ENCODE measurements at regions not wholly inside any gene's neighbourhood (a gene's known extent, or its start where the extent isn't known, plus 50 kb on each side); places are given as distances from the start of the nearest gene placed in this dataset.

DNA sequence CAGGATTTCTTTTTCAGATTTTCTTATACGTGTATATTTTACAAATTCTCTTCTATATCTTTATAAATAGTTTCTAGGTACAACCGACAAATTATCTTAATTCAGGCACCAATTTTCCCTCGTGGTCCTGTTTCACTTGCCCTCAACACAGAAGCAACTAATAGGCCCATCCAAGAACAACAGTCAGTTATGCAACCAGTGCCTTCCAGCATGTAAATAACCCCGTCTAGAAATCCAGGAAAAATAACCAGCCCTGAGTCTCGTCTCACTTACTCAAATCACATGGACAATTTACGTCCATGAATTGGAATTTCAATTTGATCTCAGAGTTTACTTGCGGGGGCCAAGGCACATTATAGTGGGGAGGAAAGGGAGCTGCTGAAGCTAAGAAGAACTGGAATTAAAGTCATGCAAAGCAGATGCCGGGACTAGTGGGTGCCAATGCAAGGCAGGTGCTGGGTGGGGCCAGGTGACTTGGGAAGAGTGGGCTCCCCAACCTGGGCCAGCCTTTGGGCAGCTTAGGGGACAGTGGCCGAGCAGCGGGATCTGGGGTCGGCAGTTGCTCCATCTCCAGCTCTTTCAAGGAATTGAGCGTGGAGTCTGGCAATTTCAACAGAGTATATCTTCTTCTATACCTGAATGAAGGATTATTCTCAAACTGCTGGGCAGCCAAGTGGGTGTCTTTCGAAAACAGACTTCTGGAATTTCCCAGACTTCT is 121.7 kb downstream of the EDN3 start:
- WGBS, 2 donors: 48% methylated on average over 13 of the region's 13 CpGs
- Histone ChIP-seq H3K4me1 (ENCODE audit: control insufficient read depth in 1 of 2, insufficient read depth in 2 of 2, low read length in 2 of 2) (no peaks in the 10 kb centered on the region), H3K27ac (ENCODE audit: low read depth in 1 of 2, low read length in 2 of 2) (no peak overlapping the region), H3K36me3 (ENCODE audit: control insufficient read depth in 1 of 2, insufficient read depth in 2 of 2, low read length in 1 of 2) (no peaks in the 10 kb centered on the region), H3K9me3 (ENCODE audit: control insufficient read depth, low read length) (no peaks in the 10 kb centered on the region), H3K27me3 (ENCODE audit: control insufficient read depth in 1 of 2, insufficient read depth in 2 of 2, low read length in 1 of 2) (no peaks in the 10 kb centered on the region), H3K4me3 (ENCODE audit: low read length in 2 of 2) (no peak overlapping the region)
- no peak for ATAC-seq (ENCODE audit: low FRiP score)
- intact Hi-C loops (cut with DNase I): no loop called here
- no peak for DNase-seq

DNA sequence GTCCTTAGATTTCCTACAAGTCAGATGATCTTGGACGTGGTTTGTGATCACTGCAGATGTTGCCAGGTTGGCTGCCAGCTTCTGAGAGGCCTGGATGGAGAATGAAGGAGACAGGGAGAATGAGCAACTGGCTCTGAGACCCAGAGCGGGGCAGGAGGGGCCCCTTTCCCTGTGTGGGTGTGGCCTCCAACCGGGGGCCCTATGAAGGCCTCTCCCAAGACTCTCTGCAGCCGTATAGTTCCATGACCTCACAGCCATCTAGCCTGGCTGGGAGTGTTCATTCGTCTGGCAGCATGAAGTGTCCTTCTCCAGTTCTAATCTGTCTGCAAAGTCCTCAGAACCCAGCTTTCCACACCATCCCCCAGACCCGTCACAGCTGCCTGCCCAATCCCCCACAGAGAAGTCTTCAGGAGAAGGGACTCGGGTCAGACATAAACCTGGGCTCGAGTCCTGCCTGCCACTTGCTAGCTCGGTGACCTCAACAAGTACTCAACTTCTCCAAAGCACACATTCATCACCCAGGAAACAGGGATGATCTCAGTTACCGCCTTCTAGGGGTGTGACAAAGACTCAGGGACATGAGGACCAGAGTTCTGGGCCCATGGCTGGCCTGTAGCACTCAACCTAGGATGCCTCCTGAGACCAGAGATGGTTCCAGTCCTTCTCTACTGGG is 122.6 kb downstream of the EDN3 start:
- WGBS, 2 donors: 44 to 49% methylated on average over 10 of the region's 10 CpGs

GRCh38 chr20:59424976-59425375 is 124.6 kb downstream of the EDN3 start:
- DNase-seq: no peak
- Histone ChIP-seq H3K4me1 (ENCODE audit: control insufficient read depth in 1 of 2, insufficient read depth in 2 of 2, low read length in 2 of 2) (no peaks in the 10 kb centered on the region), H3K9me3 (ENCODE audit: control insufficient read depth, low read length) (no peaks in the 10 kb centered on the region), H3K36me3 (ENCODE audit: control insufficient read depth in 1 of 2, insufficient read depth in 2 of 2, low read length in 1 of 2) (no peaks in the 10 kb centered on the region), H3K27me3 (ENCODE audit: control insufficient read depth in 1 of 2, insufficient read depth in 2 of 2, low read length in 1 of 2) (no peaks in the 10 kb centered on the region), H3K4me3 (ENCODE audit: low read length in 2 of 2) (no peak overlapping the region), H3K27ac (ENCODE audit: low read depth in 1 of 2, low read length in 2 of 2) (no peak overlapping the region)
- intact Hi-C loops (cut with DNase I): no loop called here
- WGBS, 2 donors: 77 to 82% methylated on average over 13 of the region's 13 CpGs
- no peak for ATAC-seq (ENCODE audit: low FRiP score)

More for the DNA sequence above, 122.6 kb downstream of the EDN3 start:
- Histone ChIP-seq H3K36me3 (ENCODE audit: control insufficient read depth in 1 of 2, insufficient read depth in 2 of 2, low read length in 1 of 2) (no peaks in the 10 kb centered on the region), H3K4me3 (ENCODE audit: low read length in 2 of 2) (no peak overlapping the region), H3K27me3 (ENCODE audit: control insufficient read depth in 1 of 2, insufficient read depth in 2 of 2, low read length in 1 of 2) (no peaks in the 10 kb centered on the region), H3K9me3 (ENCODE audit: control insufficient read depth, low read length) (no peaks in the 10 kb centered on the region), H3K27ac (ENCODE audit: low read depth in 1 of 2, low read length in 2 of 2) (no peak overlapping the region), H3K4me1 (ENCODE audit: control insufficient read depth in 1 of 2, insufficient read depth in 2 of 2, low read length in 2 of 2) (no peaks in the 10 kb centered on the region)
- DNase-seq: no peak
- intact Hi-C loops (cut with DNase I): no loop called here
- ATAC-seq (ENCODE audit: low FRiP score): no peak

- WGBS, 2 donors: 82 to 86% methylated on average over 5 of the region's 5 CpGs
Measured at GRCh38 chr20:59425572-59425971, 125.2 kb downstream of the EDN3 start.

DNA sequence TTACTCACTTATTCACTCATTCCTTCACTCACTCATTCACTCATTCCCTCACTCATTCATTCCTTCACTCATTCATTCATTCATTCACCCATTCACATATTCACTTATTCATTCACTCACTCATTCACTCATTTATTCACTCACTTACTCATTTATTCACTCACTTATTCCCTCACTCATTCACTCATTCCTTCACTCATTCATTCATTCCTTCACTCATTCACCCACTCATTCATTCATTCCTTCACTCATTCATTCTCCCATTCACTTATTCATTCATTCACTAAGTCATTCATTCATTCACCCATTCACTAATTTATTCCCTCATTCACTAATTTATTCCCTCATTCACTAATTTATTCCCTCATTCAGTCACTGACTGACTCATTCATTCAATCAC is 127.6 kb downstream of the EDN3 start:
- no peak overlapping the region for H3K4me3 ChIP-seq (ENCODE audit: low read length in 2 of 2)
- intact Hi-C loops (cut with DNase I): no loop called here
- no peak for DNase-seq

More at GRCh38 chr20:59425572-59425971, 125.2 kb downstream of the EDN3 start:
- Histone ChIP-seq H3K27ac (ENCODE audit: low read depth in 1 of 2, low read length in 2 of 2) (no peak overlapping the region), H3K4me3 (ENCODE audit: low read length in 2 of 2) (no peak overlapping the region), H3K36me3 (ENCODE audit: control insufficient read depth in 1 of 2, insufficient read depth in 2 of 2, low read length in 1 of 2) (no peaks in the 10 kb centered on the region), H3K27me3 (ENCODE audit: control insufficient read depth in 1 of 2, insufficient read depth in 2 of 2, low read length in 1 of 2) (no peaks in the 10 kb centered on the region), H3K9me3 (ENCODE audit: control insufficient read depth, low read length) (no peaks in the 10 kb centered on the region), H3K4me1 (ENCODE audit: control insufficient read depth in 1 of 2, insufficient read depth in 2 of 2, low read length in 2 of 2) (no peaks in the 10 kb centered on the region)
- DNase-seq (no peak), ATAC-seq (ENCODE audit: low FRiP score) (no peak)
- intact Hi-C loops (cut with DNase I): no loop called here

GRCh38 chr20:59428441-59429205 is 128.2 kb downstream of the EDN3 start:
- Histone ChIP-seq H3K27me3 (ENCODE audit: control insufficient read depth in 1 of 2, insufficient read depth in 2 of 2, low read length in 1 of 2) (no peaks in the 10 kb centered on the region), H3K36me3 (ENCODE audit: control insufficient read depth in 1 of 2, insufficient read depth in 2 of 2, low read length in 1 of 2) (no peaks in the 10 kb centered on the region), H3K4me1 (ENCODE audit: control insufficient read depth in 1 of 2, insufficient read depth in 2 of 2, low read length in 2 of 2) (no peaks in the 10 kb centered on the region), H3K4me3 (ENCODE audit: low read length in 2 of 2) (no peak overlapping the region), H3K9me3 (ENCODE audit: control insufficient read depth, low read length) (no peaks in the 10 kb centered on the region), H3K27ac (ENCODE audit: low read depth in 1 of 2, low read length in 2 of 2) (no peak overlapping the region)
- DNase-seq (no peak), ATAC-seq (ENCODE audit: low FRiP score) (no peak)
- 75 to 82% methylated on average over 13 of the region's 13 CpGs for WGBS, 2 donors
- intact Hi-C loops (cut with DNase I): no loop called here

More for the DNA sequence above, 127.6 kb downstream of the EDN3 start:
- H3K36me3 ChIP-seq (ENCODE audit: control insufficient read depth in 1 of 2, insufficient read depth in 2 of 2, low read length in 1 of 2): no peaks in the 10 kb centered on the region
- no peak for ATAC-seq (ENCODE audit: low FRiP score)
- no peaks in the 10 kb centered on the region for H3K9me3 ChIP-seq (ENCODE audit: control insufficient read depth, low read length)
- H3K27ac ChIP-seq (ENCODE audit: low read depth in 1 of 2, low read length in 2 of 2): no peak overlapping the region
- no peaks in the 10 kb centered on the region for H3K27me3 ChIP-seq (ENCODE audit: control insufficient read depth in 1 of 2, insufficient read depth in 2 of 2, low read length in 1 of 2)
- H3K4me1 ChIP-seq (ENCODE audit: control insufficient read depth in 1 of 2, insufficient read depth in 2 of 2, low read length in 2 of 2): no peaks in the 10 kb centered on the region

DNA sequence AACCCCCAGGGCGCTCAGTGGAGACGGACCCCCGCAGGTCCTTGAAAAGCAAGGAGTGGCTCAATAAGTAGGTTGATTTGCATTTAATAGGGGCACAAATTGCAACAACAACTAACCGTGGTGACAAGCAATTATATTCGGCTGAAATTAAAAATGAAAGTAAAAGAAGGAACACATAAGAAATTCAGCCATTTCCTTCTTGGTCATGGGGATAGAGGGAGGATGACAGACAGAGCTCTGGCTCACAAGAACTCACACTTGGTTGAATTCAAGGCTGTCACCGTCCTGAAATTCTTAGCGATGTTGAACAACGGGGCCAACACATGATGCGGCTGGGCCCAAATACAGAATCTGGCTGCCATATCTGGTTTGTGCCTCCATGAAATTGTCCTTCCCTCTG is 129.0 kb downstream of the EDN3 start:
- Histone ChIP-seq H3K9me3 (ENCODE audit: control insufficient read depth, low read length) (no peaks in the 10 kb centered on the region), H3K4me3 (ENCODE audit: low read length in 2 of 2) (no peak overlapping the region), H3K27ac (ENCODE audit: low read depth in 1 of 2, low read length in 2 of 2) (no peak overlapping the region), H3K27me3 (ENCODE audit: control insufficient read depth in 1 of 2, insufficient read depth in 2 of 2, low read length in 1 of 2) (no peaks in the 10 kb centered on the region), H3K4me1 (ENCODE audit: control insufficient read depth in 1 of 2, insufficient read depth in 2 of 2, low read length in 2 of 2) (no peaks in the 10 kb centered on the region), H3K36me3 (ENCODE audit: control insufficient read depth in 1 of 2, insufficient read depth in 2 of 2, low read length in 1 of 2) (no peaks in the 10 kb centered on the region)
- DNase-seq: no peak
- no peak for ATAC-seq (ENCODE audit: low FRiP score)
- 75% methylated on average over 9 of the region's 9 CpGs for WGBS, 2 donors
- intact Hi-C loops (cut with DNase I): no loop called here

DNA sequence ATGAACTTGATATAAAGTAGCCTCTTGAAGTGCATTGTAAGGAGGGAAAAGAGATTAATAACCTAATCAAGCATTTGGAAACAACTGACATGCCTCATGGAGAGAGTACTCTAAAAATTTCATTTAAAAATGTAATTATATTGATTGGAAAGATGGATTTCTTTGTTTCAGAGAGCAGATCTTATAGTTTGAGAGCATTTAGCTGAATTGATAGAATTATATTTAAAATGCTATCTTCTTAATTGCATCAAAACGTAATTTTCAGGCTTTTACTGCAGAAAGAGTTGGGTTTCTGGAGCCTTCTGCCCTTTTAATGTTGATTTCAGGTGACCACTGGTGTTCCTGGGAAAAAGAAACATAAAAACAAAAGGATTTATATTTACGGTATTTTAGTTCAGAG is 130.6 kb downstream of the EDN3 start:
- 43 to 46% methylated on average over 2 of the region's 2 CpGs for WGBS, 2 donors
- H3K4me1 ChIP-seq (ENCODE audit: control insufficient read depth in 1 of 2, insufficient read depth in 2 of 2, low read length in 2 of 2): no peaks in the 10 kb centered on the region
- ATAC-seq (ENCODE audit: low FRiP score) (no peak), DNase-seq (no peak)
- no peak overlapping the region for H3K4me3 ChIP-seq (ENCODE audit: low read length in 2 of 2)
- intact Hi-C loops (cut with DNase I): no loop called here
- no peak overlapping the region for H3K27ac ChIP-seq (ENCODE audit: low read depth in 1 of 2, low read length in 2 of 2)
- H3K27me3 ChIP-seq (ENCODE audit: control insufficient read depth in 1 of 2, insufficient read depth in 2 of 2, low read length in 1 of 2): no peaks in the 10 kb centered on the region
- H3K9me3 ChIP-seq (ENCODE audit: control insufficient read depth, low read length): no peaks in the 10 kb centered on the region
- no peaks in the 10 kb centered on the region for H3K36me3 ChIP-seq (ENCODE audit: control insufficient read depth in 1 of 2, insufficient read depth in 2 of 2, low read length in 1 of 2)
